ENCODE measurements at regions not wholly inside any gene's neighbourhood (a gene's known extent, or its start where the extent isn't known, plus 50 kb on each side); places are given as distances from the start of the nearest gene placed in this dataset.

- no peak for TF ChIP-seq ZNF384 (IDR thresholded peaks at IDR 0.05)
- TF ChIP-seq ELF4 (IDR thresholded peaks at IDR 0.05) = no peak
- no peak for TF ChIP-seq SP1 (IDR thresholded peaks at IDR 0.05)
- TF ChIP-seq LEF1 (IDR thresholded peaks at IDR 0.05; ENCODE audit: borderline replicate concordance) = no peak
- TF ChIP-seq L3MBTL2 (conservative IDR thresholded peaks at IDR 0.05) = no peak
- no peak for TF ChIP-seq FOXA1 (IDR thresholded peaks at IDR 0.05)
- no peak for TF ChIP-seq BHLHE40 (IDR thresholded peaks at IDR 0.05; ENCODE audit: borderline replicate concordance)
- TF ChIP-seq FOXM1 (IDR thresholded peaks at IDR 0.05; ENCODE audit: borderline replicate concordance) = no peak
- TF ChIP-seq HDGF (IDR thresholded peaks at IDR 0.05; ENCODE audit: borderline replicate concordance) = no peak
- no peak for TF ChIP-seq FOXK2 (IDR thresholded peaks at IDR 0.05)
- ChIA-PET POLR2A (no interaction called here), CTCF (no interaction called here)
- no peak for DNase-seq (ENCODE audit: extremely low spot score)
Observed at GRCh38 chr4:131426023-131426758, 1722.9 kb upstream of the PCDH10 start.

DNA sequence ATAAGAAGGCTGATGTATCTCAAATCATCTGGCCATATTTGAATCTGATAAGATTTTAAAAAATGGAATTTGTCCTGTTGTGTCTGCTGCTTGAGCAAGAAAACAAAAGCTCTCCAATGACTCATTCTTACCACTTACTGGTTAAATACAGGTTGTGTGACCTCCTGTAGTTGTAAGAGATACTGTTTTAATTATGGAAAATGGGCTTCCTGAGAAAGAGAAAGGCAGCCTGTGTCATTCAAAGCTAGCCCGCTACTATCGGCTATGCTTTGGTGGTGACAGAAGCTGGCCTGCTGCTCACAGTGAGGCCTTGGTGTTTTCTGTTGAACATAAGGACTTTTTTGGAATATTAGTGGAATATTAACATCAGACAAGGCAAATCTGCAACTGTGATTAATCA lies 1722.1 kb upstream of the PCDH10 start:
- CTCF ChIA-PET = no interaction called here
- no peak for DNase-seq (ENCODE audit: extremely low spot score)
- TF ChIP-seq NFRKB (IDR thresholded peaks at IDR 0.05) (no peak), SP1 (IDR thresholded peaks at IDR 0.05) (no peak), ZNF384 (IDR thresholded peaks at IDR 0.05) (no peak), LEF1 (IDR thresholded peaks at IDR 0.05; ENCODE audit: borderline replicate concordance) (no peak), HDGF (IDR thresholded peaks at IDR 0.05; ENCODE audit: borderline replicate concordance) (no peak), BHLHE40 (IDR thresholded peaks at IDR 0.05; ENCODE audit: borderline replicate concordance) (no peak), L3MBTL2 (conservative IDR thresholded peaks at IDR 0.05) (no peak), FOXK2 (IDR thresholded peaks at IDR 0.05) (no peak), PKNOX1 (IDR thresholded peaks at IDR 0.05) (no peak), CTBP1 (IDR thresholded peaks at IDR 0.05; ENCODE audit: borderline replicate concordance) (no peak), ARNT (IDR thresholded peaks at IDR 0.05) (no peak), FOXM1 (IDR thresholded peaks at IDR 0.05; ENCODE audit: borderline replicate concordance) (no peak), TARDBP (IDR thresholded peaks at IDR 0.05) (no peak)
- POLR2A ChIA-PET = no interaction called here

- CTCF ChIA-PET = no interaction called here
- no peak for DNase-seq (ENCODE audit: extremely low spot score)
- TF ChIP-seq HDGF (IDR thresholded peaks at IDR 0.05; ENCODE audit: borderline replicate concordance) (no peak), PKNOX1 (IDR thresholded peaks at IDR 0.05) (no peak), FOXK2 (IDR thresholded peaks at IDR 0.05) (no peak), ELF4 (IDR thresholded peaks at IDR 0.05) (no peak), FOXA1 (IDR thresholded peaks at IDR 0.05) (no peak), LEF1 (IDR thresholded peaks at IDR 0.05; ENCODE audit: borderline replicate concordance) (no peak), BHLHE40 (IDR thresholded peaks at IDR 0.05; ENCODE audit: borderline replicate concordance) (no peak), TARDBP (IDR thresholded peaks at IDR 0.05) (no peak), L3MBTL2 (conservative IDR thresholded peaks at IDR 0.05) (no peak), SUZ12 (IDR thresholded peaks at IDR 0.05) (no peak), SP1 (IDR thresholded peaks at IDR 0.05) (no peak), NFRKB (IDR thresholded peaks at IDR 0.05) (no peak), FOXM1 (IDR thresholded peaks at IDR 0.05; ENCODE audit: borderline replicate concordance) (no peak), ARNT (IDR thresholded peaks at IDR 0.05) (no peak), CTBP1 (IDR thresholded peaks at IDR 0.05; ENCODE audit: borderline replicate concordance) (no peak)
- POLR2A ChIA-PET = no interaction called here
Observed at GRCh38 chr4:131430302-131430701, 1718.8 kb upstream of the PCDH10 start.

DNA sequence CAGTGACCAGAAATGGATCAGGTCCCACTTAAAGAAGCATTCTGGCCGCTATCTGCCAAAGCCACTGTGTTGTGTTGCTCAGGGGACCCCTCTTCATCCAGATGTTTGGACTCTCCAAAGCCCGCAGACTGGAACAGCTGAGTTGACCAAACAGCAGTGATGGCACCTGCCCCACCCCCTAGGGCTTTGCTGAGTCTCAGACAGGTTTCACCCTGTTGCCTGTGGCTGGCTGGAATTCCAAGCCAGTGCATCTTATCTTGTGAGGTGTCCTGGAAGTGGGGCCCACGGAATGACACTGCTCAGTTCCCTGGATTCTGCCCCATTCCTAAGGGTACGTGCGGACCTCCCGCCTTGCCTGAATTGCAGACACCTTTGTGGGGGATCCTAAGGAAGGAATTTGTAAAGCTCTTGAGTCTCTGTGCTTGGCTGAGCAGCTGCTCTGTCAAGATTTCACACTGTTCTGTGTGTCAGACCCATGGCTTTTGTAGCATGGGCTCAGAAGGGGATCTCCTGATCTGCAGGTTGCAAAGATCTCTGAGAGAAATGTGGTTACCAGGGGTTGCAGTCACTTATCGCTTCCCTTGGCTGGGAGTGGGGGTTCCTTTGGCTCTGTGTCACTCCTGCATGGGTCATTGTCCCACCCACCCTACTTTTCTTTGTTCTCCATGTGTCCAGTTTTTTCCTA lies 1707.9 kb upstream of the PCDH10 start:
- DNase-seq (ENCODE audit: extremely low spot score) = no peak
- POLR2A ChIA-PET = no interaction called here
- TF ChIP-seq LEF1 (IDR thresholded peaks at IDR 0.05; ENCODE audit: borderline replicate concordance) (no peak), CTBP1 (IDR thresholded peaks at IDR 0.05; ENCODE audit: borderline replicate concordance) (no peak), TARDBP (IDR thresholded peaks at IDR 0.05) (no peak), ZNF384 (IDR thresholded peaks at IDR 0.05) (no peak), SUZ12 (IDR thresholded peaks at IDR 0.05) (no peak), L3MBTL2 (conservative IDR thresholded peaks at IDR 0.05) (no peak), BHLHE40 (IDR thresholded peaks at IDR 0.05; ENCODE audit: borderline replicate concordance) (no peak), HDGF (IDR thresholded peaks at IDR 0.05; ENCODE audit: borderline replicate concordance) (no peak), FOXM1 (IDR thresholded peaks at IDR 0.05; ENCODE audit: borderline replicate concordance) (no peak), SP1 (IDR thresholded peaks at IDR 0.05) (no peak)
- CTCF ChIA-PET = no interaction called here

DNA sequence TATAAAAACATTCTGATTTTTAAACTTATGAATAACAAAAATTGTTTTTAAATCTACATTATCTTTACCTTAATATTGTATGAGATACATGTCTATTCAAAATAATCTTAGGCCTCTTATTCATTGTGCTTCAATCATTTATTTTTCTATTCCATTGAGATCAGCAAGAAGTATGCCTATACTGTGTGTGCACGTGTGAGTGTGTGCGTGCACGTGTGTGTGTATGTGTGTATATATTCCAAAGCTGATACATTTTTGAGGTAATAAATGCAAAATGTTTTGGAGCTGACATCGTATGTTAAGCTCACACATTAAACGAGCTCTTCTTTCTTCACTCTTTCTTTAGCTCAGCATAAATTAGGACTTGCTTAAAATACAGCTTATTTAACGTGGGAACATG lies 1701.2 kb upstream of the PCDH10 start:
- no peak for DNase-seq (ENCODE audit: extremely low spot score)
- TF ChIP-seq SP1 (IDR thresholded peaks at IDR 0.05) (no peak), NFRKB (IDR thresholded peaks at IDR 0.05) (no peak)
- CTCF ChIA-PET = no interaction called here
- POLR2A ChIA-PET = no interaction called here

GRCh38 chr4:131450572-131451209 lies 1698.4 kb upstream of the PCDH10 start:
- TF ChIP-seq SP1 (IDR thresholded peaks at IDR 0.05) (no peak), BHLHE40 (IDR thresholded peaks at IDR 0.05; ENCODE audit: borderline replicate concordance) (no peak), FOXA1 (IDR thresholded peaks at IDR 0.05) (no peak), SUZ12 (IDR thresholded peaks at IDR 0.05) (no peak), ZNF384 (IDR thresholded peaks at IDR 0.05) (no peak), CTBP1 (IDR thresholded peaks at IDR 0.05; ENCODE audit: borderline replicate concordance) (no peak), PKNOX1 (IDR thresholded peaks at IDR 0.05) (no peak)
- DNase-seq (ENCODE audit: extremely low spot score) = no peak
- POLR2A ChIA-PET = no interaction called here
- CTCF ChIA-PET = no interaction called here

All from HEK293T (cell line).